ENCODE measurements at regions not wholly inside any gene's neighbourhood (a gene's known extent, or its start where the extent isn't known, plus 50 kb on each side); places are given as distances from the start of the nearest gene placed in this dataset.

GRCh38 chr11:82045748-82046457, 687.8 kb downstream of the FAM181B start:
- H3K4me2 ChIP-seq: no peak overlapping the region
- H3K4me3 ChIP-seq: no peak overlapping the region
- TF ChIP-seq EZH2 (IDR thresholded peaks at IDR 0.05; ENCODE audit: borderline replicate concordance) (no peak), CTCF (IDR thresholded peaks at IDR 0.05; ENCODE audit: poor library complexity) (no peak), EZH2phosphoT487 (IDR thresholded peaks at IDR 0.05; ENCODE audit: low read depth, severe bottlenecking, unreplicated experiment) (no peak)
- H3K36me3 ChIP-seq (replicated peaks; ENCODE audit: insufficient read depth, low read depth): no peaks in the 10 kb centered on the region
- DNase-seq (ENCODE audit: low spot score): no peak
- H2AFZ ChIP-seq: no peak overlapping the region
- H4K20me1 ChIP-seq (ENCODE audit: insufficient read depth, poor library complexity, severe bottlenecking): no peaks in the 10 kb centered on the region
- H3K4me1 ChIP-seq (ENCODE audit: insufficient read depth): no peaks in the 10 kb centered on the region
- H3K9me2 ChIP-seq (replicated peaks; ENCODE audit: insufficient read depth): no peaks in the 10 kb centered on the region
- 89% methylated on average over 2 of the region's 2 CpGs for WGBS (ENCODE audit: low lambda C conversion rate, missing lambda C conversion rate)
- no peak overlapping the region for H3K27ac ChIP-seq
- H3K79me2 ChIP-seq: no peaks in the 10 kb centered on the region
- H3K9me3 ChIP-seq (ENCODE audit: low read depth): no peaks in the 10 kb centered on the region
- H3K27me3 ChIP-seq: no peaks in the 10 kb centered on the region

- no peaks in the 10 kb centered on the region for H3K9me2 ChIP-seq (replicated peaks; ENCODE audit: insufficient read depth)
- H4K20me1 ChIP-seq (ENCODE audit: insufficient read depth, poor library complexity, severe bottlenecking): no peaks in the 10 kb centered on the region
- no peak for DNase-seq (ENCODE audit: low spot score)
- no peaks in the 10 kb centered on the region for H3K4me1 ChIP-seq (ENCODE audit: insufficient read depth)
- no peak overlapping the region for H3K4me2 ChIP-seq
- H3K9me3 ChIP-seq (ENCODE audit: low read depth): no peaks in the 10 kb centered on the region
- H3K36me3 ChIP-seq (replicated peaks; ENCODE audit: insufficient read depth, low read depth): no peaks in the 10 kb centered on the region
- TF ChIP-seq EZH2phosphoT487 (IDR thresholded peaks at IDR 0.05; ENCODE audit: low read depth, severe bottlenecking, unreplicated experiment) (no peak), EZH2 (IDR thresholded peaks at IDR 0.05; ENCODE audit: borderline replicate concordance) (no peak), CTCF (IDR thresholded peaks at IDR 0.05; ENCODE audit: poor library complexity) (no peak)
- 78% methylated on average over 2 of the region's 2 CpGs for WGBS (ENCODE audit: low lambda C conversion rate, missing lambda C conversion rate)
- no peak overlapping the region for H3K4me3 ChIP-seq
- H3K79me2 ChIP-seq: no peaks in the 10 kb centered on the region
- no peak overlapping the region for H3K27ac ChIP-seq
- no peak overlapping the region for H2AFZ ChIP-seq
- no peaks in the 10 kb centered on the region for H3K27me3 ChIP-seq
These were observed 690.3 kb downstream of the FAM181B start for GRCh38 chr11:82043316-82043715.

GRCh38 chr11:82041764-82042163, 691.9 kb downstream of the FAM181B start:
- H3K4me2 ChIP-seq: no peak overlapping the region
- H2AFZ ChIP-seq: no peak overlapping the region
- H3K36me3 ChIP-seq (replicated peaks; ENCODE audit: insufficient read depth, low read depth): no peaks in the 10 kb centered on the region
- H3K27me3 ChIP-seq: no peaks in the 10 kb centered on the region
- H4K20me1 ChIP-seq (ENCODE audit: insufficient read depth, poor library complexity, severe bottlenecking): no peaks in the 10 kb centered on the region
- no peak for DNase-seq (ENCODE audit: low spot score)
- no peak overlapping the region for H3K4me3 ChIP-seq
- no peaks in the 10 kb centered on the region for H3K79me2 ChIP-seq
- TF ChIP-seq CTCF (IDR thresholded peaks at IDR 0.05; ENCODE audit: poor library complexity) (no peak), EZH2phosphoT487 (IDR thresholded peaks at IDR 0.05; ENCODE audit: low read depth, severe bottlenecking, unreplicated experiment) (no peak), EZH2 (IDR thresholded peaks at IDR 0.05; ENCODE audit: borderline replicate concordance) (no peak)
- no peaks in the 10 kb centered on the region for H3K9me3 ChIP-seq (ENCODE audit: low read depth)
- H3K4me1 ChIP-seq (ENCODE audit: insufficient read depth): no peaks in the 10 kb centered on the region
- H3K9me2 ChIP-seq (replicated peaks; ENCODE audit: insufficient read depth): no peaks in the 10 kb centered on the region
- WGBS (ENCODE audit: low lambda C conversion rate, missing lambda C conversion rate): 85% methylated on average over 6 of the region's 6 CpGs
- no peak overlapping the region for H3K27ac ChIP-seq
